Hepatocyte (in vitro differentiated cells): ENCODE measurements at regions not wholly inside any gene's neighbourhood (a gene's known extent, or its start where the extent isn't known, plus 50 kb on each side); places are given as distances from the start of the nearest gene placed in this dataset.

ENCODE experiments used
- DNase-seq: peaks from one replicate; pipeline ENCODE4 v3.0.0-alpha.2; 2016; ENCODE audit warnings: low spot score
- H2AFZ ChIP-seq: fragments of 200-600 bp; sonication (generic); 2 replicates; pipeline ENCODE4 v1.6.0; 2016; ENCODE audit warnings: antibody characterized with exemption, mild to moderate bottlenecking
- H3K27ac ChIP-seq: fragments of 200-600 bp; sonication (generic); 2 replicates; pipeline ENCODE4 v1.5.1; 2016; ENCODE audit warnings: mild to moderate bottlenecking
- H3K27me3 ChIP-seq: fragments of 200-600 bp; sonication (generic); 2 replicates; pipeline ENCODE4 v1.6.1; 2016
- H3K36me3 ChIP-seq: fragments of 200-600 bp; sonication (generic); replicated peaks from 2 replicates; pipeline ENCODE4 v1.5.1; 2016; ENCODE audit warnings: low read depth; ENCODE audit not compliant: insufficient read depth
- H3K4me1 ChIP-seq: fragments of 200-600 bp; sonication (generic); 2 replicates; pipeline ENCODE4 v1.5.1; 2016; ENCODE audit warnings: mild to moderate bottlenecking, moderate library complexity; ENCODE audit not compliant: insufficient read depth
- H3K4me2 ChIP-seq: fragments of 200-600 bp; sonication (generic); 2 replicates; pipeline ENCODE4 v1.6.0; 2016
- H3K4me3 ChIP-seq: fragments of 200-600 bp; sonication (generic); 2 replicates; pipeline ENCODE4 v1.5.1; 2016; ENCODE audit warnings: mild to moderate bottlenecking
- H3K79me2 ChIP-seq: fragments of 200-600 bp; sonication (generic); 2 replicates; pipeline ENCODE4 v1.6.0; 2017; ENCODE audit warnings: mild to moderate bottlenecking
- H3K9me2 ChIP-seq: fragments of 200-600 bp; sonication (generic); replicated peaks from 2 replicates; pipeline ENCODE4 v1.6.0; 2017; ENCODE audit warnings: mild to moderate bottlenecking; ENCODE audit not compliant: insufficient read depth
- H3K9me3 ChIP-seq: fragments of 200-600 bp; sonication (generic); 2 replicates; pipeline ENCODE4 v1.5.1; 2016; ENCODE audit warnings: low read depth, mild to moderate bottlenecking
- H4K20me1 ChIP-seq: fragments of 200-600 bp; sonication (generic); 2 replicates; pipeline ENCODE4 v1.6.0; 2016; ENCODE audit warnings: mild to moderate bottlenecking; ENCODE audit not compliant: insufficient read depth, poor library complexity, severe bottlenecking
- EZH2 ChIP-seq: fragments of 200-600 bp; sonication (generic); IDR thresholded peaks from 2 replicates; pipeline ENCODE4 v1.6.1; 2016; ENCODE audit warnings: antibody characterized with exemption, mild to moderate bottlenecking, borderline replicate concordance
- EZH2phosphoT487 ChIP-seq: fragments of 200-600 bp; sonication (generic); IDR thresholded peaks from one replicate; pipeline ENCODE4 v1.6.1; 2018; ENCODE audit warnings: antibody characterized with exemption, mild to moderate bottlenecking, low read depth, moderate library complexity; ENCODE audit not compliant: unreplicated experiment, severe bottlenecking
- WGBS: methylation state at CpG from one replicate; pipeline ENCODE4 v1.1.6; 2016; ENCODE audit warnings: low lambda C conversion rate; ENCODE audit errors: missing lambda C conversion rate; 5-methylcytosine and 5-hydroxymethylcytosine counted together
- TF ChIP-seq, protein P1 (sequence below): fragments of 200-600 bp; sonication (generic); IDR thresholded peaks from 2 replicates; pipeline ENCODE4 v1.5.1; 2016; ENCODE audit warnings: antibody characterized with exemption, mild to moderate bottlenecking; ENCODE audit not compliant: poor library complexity

DNA sequence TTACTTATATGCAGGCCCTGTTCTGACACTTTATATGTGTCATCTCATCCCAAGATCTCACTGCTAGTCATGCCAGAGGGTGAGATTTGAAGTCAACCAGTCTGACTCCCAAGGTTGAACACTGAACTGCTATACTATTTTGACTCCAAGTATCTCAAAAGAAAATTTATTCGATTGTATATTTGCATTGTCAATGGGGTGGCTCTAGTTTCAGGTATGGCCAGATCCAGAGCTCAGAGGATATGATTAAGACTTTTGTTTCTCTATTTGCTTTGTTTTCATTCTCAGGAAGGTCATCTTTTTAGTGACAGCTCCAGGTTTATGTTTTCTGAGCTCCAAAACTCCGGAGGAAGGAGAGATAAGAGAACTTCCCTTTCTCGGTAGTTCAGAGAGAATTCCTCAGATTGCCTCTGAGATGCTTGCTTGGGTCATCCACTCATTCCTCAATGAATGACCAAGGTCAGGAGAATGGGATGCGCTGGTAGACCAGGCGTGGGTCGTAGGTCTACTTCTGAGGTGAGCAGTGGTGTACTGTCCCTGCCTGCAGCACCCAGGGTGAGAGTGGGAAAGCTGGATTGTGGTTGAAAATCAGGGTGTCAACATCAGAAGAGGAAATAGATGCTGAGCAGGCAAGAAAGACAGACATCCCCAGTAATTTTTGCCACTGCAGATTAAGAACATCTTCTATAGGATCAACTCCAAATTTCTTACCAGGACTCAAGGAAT lies 99.3 kb downstream of the PFDN4 start:
- 69% methylated on average over 6 of the region's 6 CpGs for WGBS
- Histone ChIP-seq H4K20me1 (no peaks in the 10 kb centered on the region), H3K4me2 (no peak overlapping the region), H3K4me1 (no peaks in the 10 kb centered on the region), H3K9me3 (no peaks in the 10 kb centered on the region), H3K9me2 (no peaks in the 10 kb centered on the region), H2AFZ (no peak overlapping the region), H3K27ac (no peak overlapping the region), H3K79me2 (no peaks in the 10 kb centered on the region), H3K36me3 (no peaks in the 10 kb centered on the region), H3K4me3 (no peak overlapping the region), H3K27me3 (no peaks in the 10 kb centered on the region)
- DNase-seq = no peak
- TF ChIP-seq, protein P1, sequence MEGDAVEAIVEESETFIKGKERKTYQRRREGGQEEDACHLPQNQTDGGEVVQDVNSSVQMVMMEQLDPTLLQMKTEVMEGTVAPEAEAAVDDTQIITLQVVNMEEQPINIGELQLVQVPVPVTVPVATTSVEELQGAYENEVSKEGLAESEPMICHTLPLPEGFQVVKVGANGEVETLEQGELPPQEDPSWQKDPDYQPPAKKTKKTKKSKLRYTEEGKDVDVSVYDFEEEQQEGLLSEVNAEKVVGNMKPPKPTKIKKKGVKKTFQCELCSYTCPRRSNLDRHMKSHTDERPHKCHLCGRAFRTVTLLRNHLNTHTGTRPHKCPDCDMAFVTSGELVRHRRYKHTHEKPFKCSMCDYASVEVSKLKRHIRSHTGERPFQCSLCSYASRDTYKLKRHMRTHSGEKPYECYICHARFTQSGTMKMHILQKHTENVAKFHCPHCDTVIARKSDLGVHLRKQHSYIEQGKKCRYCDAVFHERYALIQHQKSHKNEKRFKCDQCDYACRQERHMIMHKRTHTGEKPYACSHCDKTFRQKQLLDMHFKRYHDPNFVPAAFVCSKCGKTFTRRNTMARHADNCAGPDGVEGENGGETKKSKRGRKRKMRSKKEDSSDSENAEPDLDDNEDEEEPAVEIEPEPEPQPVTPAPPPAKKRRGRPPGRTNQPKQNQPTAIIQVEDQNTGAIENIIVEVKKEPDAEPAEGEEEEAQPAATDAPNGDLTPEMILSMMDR = no peak
- TF ChIP-seq EZH2 (no peak), EZH2phosphoT487 (no peak)

- TF ChIP-seq EZH2phosphoT487 = no peak
- TF ChIP-seq, protein P1 = no peak
- no peaks in the 10 kb centered on the region for H3K9me3 ChIP-seq
- H3K4me2 ChIP-seq = no peak overlapping the region
- no peaks in the 10 kb centered on the region for H4K20me1 ChIP-seq
- H3K4me3 ChIP-seq = no peak overlapping the region
- DNase-seq = no peak
- no peak overlapping the region for H2AFZ ChIP-seq
- no peaks in the 10 kb centered on the region for H3K27me3 ChIP-seq
- no peaks in the 10 kb centered on the region for H3K36me3 ChIP-seq
- H3K4me1 ChIP-seq = no peaks in the 10 kb centered on the region
- H3K27ac ChIP-seq = no peak overlapping the region
- WGBS = 66% methylated on average over 4 of the region's 4 CpGs
- no peaks in the 10 kb centered on the region for H3K79me2 ChIP-seq
- no peaks in the 10 kb centered on the region for H3K9me2 ChIP-seq
Measured at GRCh38 chr20:54308804-54309203, 100.9 kb downstream of the PFDN4 start.

DNA sequence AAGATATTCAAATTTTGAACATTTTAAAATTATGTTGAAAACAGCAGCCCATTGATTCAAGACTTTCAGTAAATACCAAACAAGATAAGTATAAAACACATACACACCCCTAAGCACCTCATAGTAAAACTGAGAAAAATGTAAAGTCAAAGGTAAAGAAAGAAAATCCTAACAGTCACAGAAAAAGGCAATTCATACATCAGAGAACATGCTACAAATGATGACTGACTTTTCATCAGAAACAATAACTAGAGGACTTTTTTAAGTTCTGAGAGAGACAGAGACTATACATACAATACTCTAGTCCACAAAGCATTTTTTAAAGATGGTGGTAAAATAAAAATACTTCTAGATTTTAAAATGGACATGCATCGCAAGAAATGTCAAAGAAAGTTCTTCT lies 111.0 kb downstream of the PFDN4 start:
- Histone ChIP-seq H3K27ac (no peak overlapping the region), H3K9me3 (no peaks in the 10 kb centered on the region), H3K79me2 (no peaks in the 10 kb centered on the region), H3K27me3 (no peaks in the 10 kb centered on the region), H3K4me2 (no peak overlapping the region), H3K4me1 (no peaks in the 10 kb centered on the region), H3K4me3 (no peak overlapping the region), H3K36me3 (no peaks in the 10 kb centered on the region), H3K9me2 (no peaks in the 10 kb centered on the region), H4K20me1 (no peaks in the 10 kb centered on the region), H2AFZ (no peak overlapping the region)
- WGBS = 94% methylated on average over 1 of the region's 1 CpG
- no peak for DNase-seq
- TF ChIP-seq, protein P1 = no peak
- TF ChIP-seq EZH2 (no peak), EZH2phosphoT487 (no peak)
